ENCODE measurements at regions not wholly inside any gene's neighbourhood (a gene's known extent, or its start where the extent isn't known, plus 50 kb on each side); places are given as distances from the start of the nearest gene placed in this dataset.

- no peak for TF ChIP-seq SUZ12 (IDR thresholded peaks at IDR 0.05; ENCODE audit: extremely low read depth, insufficient read depth, insufficient read length)
- TF ChIP-seq ZNF274 (IDR thresholded peaks at IDR 0.05; ENCODE audit: low read depth, low read length): no peak
Observed at GRCh38 chr16:27679899-27680298, 130.0 kb downstream of the KATNIP start.
